GM08714 (cell line): ENCODE measurements at regions not wholly inside any gene's neighbourhood (a gene's known extent, or its start where the extent isn't known, plus 50 kb on each side); places are given as distances from the start of the nearest gene placed in this dataset.
"Not testable (repeated sequence)": the region's sequence is repeated elsewhere in the genome, so short reads cannot be mapped to it uniquely, and the experiment has no call there.

Experiments
- H3K4me3 ChIP-seq: fragments of 200-500 bp; sonication (Bioruptor generic); 2 replicates; pipeline ENCODE4 v1.5.1; 2014; ENCODE audit warnings: mild to moderate bottlenecking, low read length, inconsistent platforms
- ZNF274 ChIP-seq: IDR thresholded peaks from 2 replicates; pipeline ENCODE4 v1.6.1; 2012; ENCODE audit warnings: mild to moderate bottlenecking, low read depth, low read length

- no peak overlapping the region for H3K4me3 ChIP-seq
- TF ChIP-seq ZNF274: no peak
These were observed 223.5 kb upstream of the IGFBP7 start for GRCh38 chr4:57333684-57334083.

DNA sequence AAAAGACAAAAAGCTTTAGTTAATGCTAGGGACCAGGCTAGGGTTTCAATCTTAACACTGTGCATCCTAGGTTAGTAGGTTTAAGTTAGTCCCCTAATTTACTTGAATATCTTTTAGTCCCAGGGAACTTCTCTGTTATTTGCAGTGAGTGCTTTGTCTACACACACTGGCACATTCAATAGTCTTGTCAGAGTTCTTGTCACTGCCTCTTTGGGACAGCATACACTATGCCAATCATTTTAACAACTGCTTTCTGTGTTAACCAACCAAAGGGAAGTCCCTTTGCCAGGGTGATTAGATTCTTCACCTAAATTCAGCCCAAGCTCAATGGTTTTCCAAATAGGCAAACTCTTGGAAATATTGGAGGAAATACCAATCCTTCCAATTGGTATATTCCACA lies 221.8 kb upstream of the IGFBP7 start:
- no peak for TF ChIP-seq ZNF274
- no peak overlapping the region for H3K4me3 ChIP-seq

- TF ChIP-seq ZNF274: no peak
- H3K4me3 ChIP-seq: no peak overlapping the region
These were observed 219.1 kb upstream of the IGFBP7 start for GRCh38 chr4:57329279-57329678.

- no peak overlapping the region for H3K4me3 ChIP-seq
These were observed 214.6 kb upstream of the IGFBP7 start for GRCh38 chr4:57324673-57325307.

DNA sequence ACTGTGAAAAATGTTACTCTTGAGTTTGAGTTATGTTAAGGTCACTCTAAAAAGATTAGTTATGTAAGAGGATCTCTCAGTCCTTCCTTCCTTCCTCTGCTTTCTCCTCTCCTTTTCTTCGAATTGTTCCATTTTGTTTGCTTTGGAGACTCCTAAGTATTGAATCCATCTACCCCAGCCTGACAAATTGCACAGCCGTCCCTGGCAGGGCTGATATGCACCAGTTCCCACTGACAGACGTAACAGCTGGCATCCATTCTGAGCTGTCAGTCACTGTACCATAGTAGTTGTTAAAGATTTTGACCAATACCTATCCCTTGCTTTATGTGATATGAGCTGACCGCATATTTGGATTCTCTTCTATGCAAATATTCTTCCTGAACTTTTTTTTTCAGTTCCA lies 210.7 kb upstream of the IGFBP7 start:
- H3K4me3 ChIP-seq: no peak overlapping the region
- TF ChIP-seq ZNF274: no peak

More at GRCh38 chr4:57324673-57325307, 214.6 kb upstream of the IGFBP7 start:
- no peak for TF ChIP-seq ZNF274

DNA sequence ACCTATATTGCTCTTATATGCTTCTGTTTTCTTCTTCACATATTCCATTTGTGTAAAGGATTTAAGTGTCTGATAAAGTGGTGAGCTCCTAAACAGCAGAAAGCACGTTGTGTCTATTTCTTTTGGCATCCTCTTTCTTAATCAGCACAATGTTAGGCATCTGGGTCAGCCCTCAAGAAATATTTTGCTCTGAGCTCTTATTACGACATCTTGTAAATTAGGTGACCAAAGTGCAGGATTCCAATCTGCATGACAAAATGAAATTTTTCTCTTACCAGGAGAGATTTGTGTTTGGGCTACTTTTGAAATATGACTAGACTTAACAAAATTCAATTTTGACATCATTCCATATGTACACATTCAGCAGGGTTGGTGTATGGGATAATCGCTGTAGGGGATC lies 210.0 kb upstream of the IGFBP7 start:
- TF ChIP-seq ZNF274: no peak
- H3K4me3 ChIP-seq: no peak overlapping the region

GRCh38 chr4:57318703-57319102 lies 208.5 kb upstream of the IGFBP7 start:
- no peak overlapping the region for H3K4me3 ChIP-seq
- no peak for TF ChIP-seq ZNF274

DNA sequence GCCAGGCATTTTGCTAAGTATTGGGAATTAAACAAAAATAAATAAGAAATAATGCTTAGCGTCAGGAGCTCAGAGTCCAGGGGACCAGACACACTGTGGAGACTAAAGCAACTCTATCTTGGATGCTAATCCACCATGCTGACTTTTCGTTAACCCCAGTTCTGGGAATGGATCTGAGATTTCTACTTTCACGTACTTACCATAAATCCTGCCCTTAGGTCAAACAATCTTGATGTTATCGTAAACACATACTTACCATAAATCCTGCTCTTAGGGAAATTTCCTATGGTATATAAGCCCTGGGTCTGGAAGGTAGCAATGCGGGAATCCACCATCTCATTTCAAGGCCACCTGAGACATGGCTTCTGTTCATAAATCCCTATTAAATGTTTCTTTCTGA lies 204.5 kb upstream of the IGFBP7 start:
- TF ChIP-seq ZNF274: no peak
- H3K4me3 ChIP-seq: no peak overlapping the region

GRCh38 chr4:57312296-57312695 lies 202.1 kb upstream of the IGFBP7 start:
- TF ChIP-seq ZNF274: no peak
- no peak overlapping the region for H3K4me3 ChIP-seq

GRCh38 chr4:57309658-57310057 lies 199.5 kb upstream of the IGFBP7 start:
- TF ChIP-seq ZNF274: no peak

GRCh38 chr4:57308301-57308700 lies 198.1 kb upstream of the IGFBP7 start:
- no peak overlapping the region for H3K4me3 ChIP-seq
- TF ChIP-seq ZNF274: no peak

More at GRCh38 chr4:57309658-57310057, 199.5 kb upstream of the IGFBP7 start:
- no peak overlapping the region for H3K4me3 ChIP-seq

GRCh38 chr4:57305836-57306235 lies 195.7 kb upstream of the IGFBP7 start:
- TF ChIP-seq ZNF274: no peak
- no peak overlapping the region for H3K4me3 ChIP-seq

DNA sequence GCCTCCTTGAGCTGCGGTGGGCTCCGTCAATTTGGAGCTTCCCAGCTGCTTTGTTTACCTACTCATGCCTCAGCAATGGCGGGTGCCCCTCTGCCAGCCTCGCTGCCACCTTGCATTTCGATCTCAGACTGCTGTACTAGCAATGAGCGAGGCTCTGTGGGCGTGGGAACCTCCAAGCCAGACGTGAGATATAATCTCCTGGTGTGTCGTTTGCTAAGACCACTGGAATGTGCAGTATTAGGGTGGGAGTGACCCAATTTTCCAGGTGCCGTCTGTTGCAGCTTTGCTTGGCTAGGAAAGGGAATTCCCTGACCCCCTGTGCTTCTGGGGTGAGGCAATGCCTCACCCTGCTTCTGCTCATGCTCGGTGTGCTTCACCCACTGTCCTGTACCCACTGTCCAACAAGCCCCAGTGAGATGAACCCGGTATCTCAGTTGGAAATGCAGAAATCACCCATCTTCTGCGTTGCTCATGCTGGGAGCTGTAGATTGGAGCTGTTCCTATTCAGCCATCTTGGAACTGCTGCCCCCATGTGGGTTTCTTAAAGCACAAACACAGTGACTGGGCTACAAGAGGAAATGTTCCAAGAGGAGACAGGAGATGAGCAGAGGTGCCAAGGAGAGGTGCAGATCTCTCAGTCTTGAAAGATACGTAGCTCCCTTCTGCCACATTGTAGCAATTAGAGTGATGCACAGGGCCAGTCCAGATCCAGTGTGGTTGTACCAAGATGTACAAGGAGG lies 193.0 kb upstream of the IGFBP7 start:
- no peak overlapping the region for H3K4me3 ChIP-seq
- no peak for TF ChIP-seq ZNF274

DNA sequence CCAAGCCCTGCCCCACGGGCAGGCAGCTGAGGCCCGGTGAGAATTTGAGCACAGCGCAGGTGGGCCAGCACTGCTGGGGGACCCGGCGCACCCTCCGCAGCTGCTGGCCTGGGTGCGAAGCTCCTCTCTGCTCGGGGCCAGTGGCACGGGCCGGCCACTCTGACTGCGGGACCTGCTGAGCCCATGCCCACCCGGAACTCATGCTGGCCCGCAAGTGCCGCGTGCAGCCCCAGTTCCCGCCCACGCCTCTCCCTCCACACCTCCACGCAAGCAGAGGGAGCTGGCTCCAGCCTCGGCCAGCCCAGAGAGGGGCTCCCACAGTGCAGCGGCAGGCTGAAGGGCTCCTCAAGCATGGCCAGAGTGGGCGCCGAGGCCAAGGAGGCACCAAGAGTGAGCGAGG lies 190.1 kb upstream of the IGFBP7 start:
- H3K4me3 ChIP-seq: not testable (repeated sequence)

- TF ChIP-seq ZNF274: no peak
- no peak overlapping the region for H3K4me3 ChIP-seq
These were observed 181.7 kb upstream of the IGFBP7 start for GRCh38 chr4:57291911-57292310.
